Fibroblast of pulmonary artery (primary cell): ENCODE measurements at regions not wholly inside any gene's neighbourhood (a gene's known extent, or its start where the extent isn't known, plus 50 kb on each side); places are given as distances from the start of the nearest gene placed in this dataset.
A peak's percentile ranks its signal among the peaks of the same experiment; 100 is the strongest.

Experiments used
- DNase-seq: peaks from one replicate; pipeline ENCODE4 v3.0.0-alpha.2; 2010; ENCODE audit warnings: low read depth
- H3K4me3 ChIP-seq: replicated peaks from 2 replicates; pipeline ENCODE4 v1.5.1; 2011; ENCODE audit warnings: low read depth, mild to moderate bottlenecking, control low read depth, low read length, moderate library complexity
- TF ChIP-seq, protein P1 (sequence below): IDR thresholded peaks from 2 replicates; pipeline ENCODE4 v1.5.1; 2011; ENCODE audit warnings: mild to moderate bottlenecking, control low read depth, low read length, inconsistent platforms; ENCODE audit errors: missing control alignments

DNA sequence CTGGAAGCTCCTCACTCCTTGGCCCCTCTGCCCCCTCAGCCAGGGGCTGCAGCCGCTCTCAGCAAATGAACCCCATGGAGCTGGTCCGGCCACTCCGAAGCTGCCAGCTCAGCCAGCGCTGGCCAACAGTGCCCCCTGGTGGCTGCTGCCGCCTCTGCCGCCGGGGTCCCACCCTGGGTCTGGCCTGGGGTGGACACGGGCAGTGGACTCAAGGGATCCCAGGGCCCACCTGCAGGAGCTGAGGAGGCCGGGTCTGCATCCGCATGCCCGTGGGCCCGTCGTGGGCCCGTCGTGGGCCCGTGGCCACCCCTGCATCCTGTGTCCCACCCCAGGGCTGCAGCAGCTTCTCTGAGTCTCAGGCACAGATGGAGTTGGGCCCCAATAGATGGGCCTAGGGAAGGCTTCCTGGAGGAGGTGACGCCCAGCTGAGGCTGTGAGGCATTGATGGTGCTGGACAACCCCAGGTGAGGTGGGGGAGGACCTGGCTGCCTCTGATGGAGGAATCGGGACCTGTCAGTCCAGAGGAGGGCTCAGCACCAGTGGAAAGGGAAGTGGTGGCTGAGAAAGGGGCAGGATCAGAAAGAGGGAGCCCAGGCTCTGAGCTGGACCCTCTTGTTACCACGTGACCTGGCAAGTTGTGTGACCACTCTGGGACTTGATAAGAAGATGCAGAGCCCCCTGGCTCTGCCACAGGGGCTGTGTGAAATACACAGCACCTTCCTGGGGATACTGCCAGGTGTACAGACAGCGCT lies 522.3 kb downstream of the BRD1 start:
- H3K4me3 ChIP-seq = no peak overlapping the region
- TF ChIP-seq, protein P1, sequence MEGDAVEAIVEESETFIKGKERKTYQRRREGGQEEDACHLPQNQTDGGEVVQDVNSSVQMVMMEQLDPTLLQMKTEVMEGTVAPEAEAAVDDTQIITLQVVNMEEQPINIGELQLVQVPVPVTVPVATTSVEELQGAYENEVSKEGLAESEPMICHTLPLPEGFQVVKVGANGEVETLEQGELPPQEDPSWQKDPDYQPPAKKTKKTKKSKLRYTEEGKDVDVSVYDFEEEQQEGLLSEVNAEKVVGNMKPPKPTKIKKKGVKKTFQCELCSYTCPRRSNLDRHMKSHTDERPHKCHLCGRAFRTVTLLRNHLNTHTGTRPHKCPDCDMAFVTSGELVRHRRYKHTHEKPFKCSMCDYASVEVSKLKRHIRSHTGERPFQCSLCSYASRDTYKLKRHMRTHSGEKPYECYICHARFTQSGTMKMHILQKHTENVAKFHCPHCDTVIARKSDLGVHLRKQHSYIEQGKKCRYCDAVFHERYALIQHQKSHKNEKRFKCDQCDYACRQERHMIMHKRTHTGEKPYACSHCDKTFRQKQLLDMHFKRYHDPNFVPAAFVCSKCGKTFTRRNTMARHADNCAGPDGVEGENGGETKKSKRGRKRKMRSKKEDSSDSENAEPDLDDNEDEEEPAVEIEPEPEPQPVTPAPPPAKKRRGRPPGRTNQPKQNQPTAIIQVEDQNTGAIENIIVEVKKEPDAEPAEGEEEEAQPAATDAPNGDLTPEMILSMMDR = peak; percentile 23
- peak; percentile 0 for DNase-seq

DNA sequence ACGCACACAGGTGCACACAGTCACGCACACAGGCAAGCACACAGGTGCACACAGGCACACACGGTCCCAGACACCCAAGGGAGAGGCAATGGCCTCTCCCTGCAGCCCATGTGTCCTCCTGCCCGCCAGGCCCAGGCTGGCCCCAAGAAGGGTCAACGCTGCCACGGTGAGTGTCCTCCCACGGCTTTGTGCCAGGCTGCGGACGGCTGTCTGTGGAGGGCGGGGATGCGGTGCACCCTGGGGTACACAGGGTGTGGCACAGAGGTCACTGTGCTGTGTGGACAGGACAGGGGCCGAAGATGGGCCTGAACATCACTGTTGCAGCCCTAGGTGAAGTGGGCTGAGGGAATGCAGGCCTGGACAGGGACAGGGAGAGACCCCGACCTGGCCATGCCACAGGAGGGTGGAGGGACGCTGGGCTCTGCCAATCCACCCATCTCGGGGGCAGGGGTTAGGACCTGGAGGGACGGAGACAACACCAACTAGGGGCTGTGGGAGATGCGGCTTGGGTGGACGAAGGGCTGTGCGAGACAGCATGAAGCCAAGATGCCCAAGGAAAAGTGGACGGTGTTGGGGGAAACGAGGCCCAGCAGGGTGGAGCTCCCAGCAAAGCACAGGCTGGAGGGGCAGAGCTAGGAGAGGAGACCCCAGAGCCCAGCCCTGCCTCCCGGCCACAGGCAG lies 523.8 kb downstream of the BRD1 start:
- no peak overlapping the region for H3K4me3 ChIP-seq
- DNase-seq = no peak
- TF ChIP-seq, protein P1 = no peak

DNA sequence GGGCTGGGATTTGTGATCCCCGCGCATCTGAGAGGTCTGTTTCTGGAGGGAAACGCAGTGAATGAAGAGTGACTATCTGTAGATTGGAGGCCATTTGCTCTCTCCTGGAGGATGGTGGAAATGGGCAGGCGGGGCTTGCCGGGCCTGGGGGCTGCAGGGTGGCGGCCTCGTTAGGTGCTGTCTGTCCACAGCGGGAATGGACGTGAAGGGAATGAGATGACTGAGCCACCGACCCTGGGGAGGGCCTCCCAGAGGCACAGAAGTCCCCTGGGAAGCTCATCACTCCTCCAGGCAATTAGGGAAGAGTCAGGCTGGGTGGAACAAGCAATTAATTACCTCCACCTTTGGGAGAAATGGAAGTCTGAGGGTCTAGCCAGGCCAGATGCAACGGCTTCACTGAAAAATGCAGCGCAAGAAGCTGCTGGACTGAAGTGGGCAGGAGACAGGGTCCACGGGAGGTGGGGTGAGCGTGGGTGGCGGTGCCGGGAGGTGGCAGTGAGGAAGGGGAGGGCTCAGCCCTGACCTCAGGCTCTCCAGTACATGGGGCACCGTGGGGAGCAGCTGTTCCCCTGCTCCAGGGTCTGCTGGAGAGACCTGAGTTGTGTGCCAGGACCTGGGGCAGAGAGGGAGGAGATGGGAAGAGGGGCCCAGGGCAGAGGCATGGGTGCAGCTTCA lies 524.5 kb downstream of the BRD1 start:
- H3K4me3 ChIP-seq = no peak overlapping the region
- DNase-seq = no peak
- TF ChIP-seq, protein P1 = no peak

DNA sequence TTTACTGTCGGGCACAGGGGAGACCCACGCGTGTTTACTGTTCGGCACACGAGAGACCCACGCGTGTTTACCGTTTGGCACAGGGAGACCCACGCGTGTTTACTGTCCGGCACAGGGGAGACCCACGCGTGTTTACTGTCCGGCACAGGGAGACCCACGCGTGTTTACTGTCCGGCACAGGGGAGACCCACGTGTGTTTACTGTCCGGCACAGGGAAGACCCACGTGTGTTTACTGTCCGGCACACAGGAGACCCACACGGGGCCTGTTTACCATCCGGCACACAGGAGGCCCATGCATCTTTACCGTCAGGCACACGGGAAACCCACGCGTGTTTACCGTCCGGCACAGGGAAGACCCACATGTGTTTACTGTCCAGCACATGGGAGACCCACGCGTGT lies 525.1 kb downstream of the BRD1 start:
- TF ChIP-seq, protein P1 = no peak
- no peak overlapping the region for H3K4me3 ChIP-seq
- DNase-seq = no peak

DNA sequence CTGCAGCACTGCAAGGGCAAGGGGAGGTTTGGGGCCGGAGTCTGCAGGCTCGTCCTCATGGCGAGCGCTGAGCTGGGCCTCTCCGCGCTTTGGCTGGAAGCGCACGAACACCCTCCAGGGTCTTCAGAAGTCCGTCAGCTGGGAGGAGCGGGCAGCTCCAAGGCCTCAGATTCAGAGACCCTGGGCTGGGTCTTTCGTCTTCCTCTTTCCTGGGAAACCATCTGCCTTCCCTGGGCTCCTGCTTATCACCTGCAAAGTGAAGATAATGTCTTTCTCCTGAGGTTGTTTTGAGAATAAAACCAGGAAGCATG lies 525.6 kb downstream of the BRD1 start:
- no peak overlapping the region for H3K4me3 ChIP-seq
- DNase-seq = no peak
- TF ChIP-seq, protein P1 = no peak

DNA sequence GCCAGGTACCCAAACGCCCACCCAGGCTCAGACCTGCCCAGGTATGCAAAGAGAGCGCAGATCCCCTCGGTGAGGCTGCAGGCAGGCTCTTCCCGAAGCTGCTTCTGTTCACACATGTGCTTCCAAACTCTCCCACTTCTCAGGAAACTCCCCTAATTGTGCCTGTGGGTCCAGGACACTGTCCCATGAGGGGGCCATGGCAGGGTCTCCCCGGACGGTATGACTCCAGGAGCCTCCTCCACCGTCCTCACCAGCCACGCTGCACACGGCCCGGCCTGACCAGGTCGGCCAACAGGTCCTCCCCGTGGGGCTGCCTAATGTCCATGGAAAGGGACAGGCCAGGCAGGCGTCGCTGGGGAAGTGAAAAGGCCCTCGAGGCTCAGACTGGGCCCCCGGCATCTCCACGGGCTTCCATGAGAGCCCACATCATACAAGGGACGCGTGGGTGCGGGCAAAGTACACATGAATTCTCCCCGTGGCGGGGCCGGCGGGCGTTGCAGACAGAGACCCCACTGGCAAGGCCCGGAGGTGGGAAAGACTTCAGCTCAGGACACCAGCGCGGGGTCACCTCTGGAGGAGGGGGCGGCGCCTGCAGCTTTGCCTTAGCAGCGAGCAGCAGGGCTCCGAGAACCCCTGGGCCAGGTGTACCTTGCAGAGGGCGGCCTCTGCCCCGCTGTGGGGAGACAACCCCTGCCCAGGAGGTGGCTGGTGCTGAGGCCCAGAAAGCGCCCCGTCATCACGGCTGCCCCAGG lies 526.1 kb downstream of the BRD1 start:
- no peak for DNase-seq
- TF ChIP-seq, protein P1 = no peak
- no peak overlapping the region for H3K4me3 ChIP-seq
